ENCODE measurements at regions not wholly inside any gene's neighbourhood (a gene's known extent, or its start where the extent isn't known, plus 50 kb on each side); places are given as distances from the start of the nearest gene placed in this dataset.
A peak's percentile ranks its signal among the peaks of the same experiment; 100 is the strongest.

- ATAC-seq, result no peak
- no peak for DNase-seq (ENCODE audit: low spot score)
- intact Hi-C loops (cut with DNase I), result no loop called here
Measured at GRCh38 chr12:58242796-58243630, 301.6 kb downstream of the ATP23 start.

GRCh38 chr12:58247633-58248032, 306.3 kb downstream of the ATP23 start:
- ATAC-seq, result no peak
- intact Hi-C loops (cut with DNase I), result no loop called here

GRCh38 chr12:58248599-58248998, 307.2 kb downstream of the ATP23 start:
- DNase-seq (ENCODE audit: low spot score) (no peak), ATAC-seq (no peak)
- intact Hi-C loops (cut with DNase I), result no loop called here

More at GRCh38 chr12:58247633-58248032, 306.3 kb downstream of the ATP23 start:
- no peak for DNase-seq (ENCODE audit: low spot score)

GRCh38 chr12:58249610-58250009, 308.2 kb downstream of the ATP23 start:
- DNase-seq (ENCODE audit: low spot score), result no peak
- ATAC-seq, result peak; percentile 22
- intact Hi-C loops (cut with DNase I), result no loop called here

GRCh38 chr12:58250077-58250476, 308.7 kb downstream of the ATP23 start:
- intact Hi-C loops (cut with DNase I), result no loop called here
- DNase-seq (ENCODE audit: low spot score) (no peak), ATAC-seq (no peak)

- intact Hi-C loops (cut with DNase I), result no loop called here
- DNase-seq (ENCODE audit: low spot score), result no peak
- no peak for ATAC-seq
Measured at GRCh38 chr12:58252914-58253313, 311.5 kb downstream of the ATP23 start.

- intact Hi-C loops (cut with DNase I), result no loop called here
- DNase-seq (ENCODE audit: low spot score), result no peak
- no peak for ATAC-seq
Measured at GRCh38 chr12:58253663-58254062, 312.3 kb downstream of the ATP23 start.

- intact Hi-C loops (cut with DNase I), result no loop called here
- DNase-seq (ENCODE audit: low spot score), result no peak
- ATAC-seq, result no peak
Measured at GRCh38 chr12:58254463-58255100, 313.2 kb downstream of the ATP23 start.

GRCh38 chr12:58262796-58263195, 321.4 kb downstream of the ATP23 start:
- DNase-seq (ENCODE audit: low spot score) (no peak), ATAC-seq (no peak)
- intact Hi-C loops (cut with DNase I), result no loop called here

GRCh38 chr12:58263816-58264215, 322.4 kb downstream of the ATP23 start:
- ATAC-seq (no peak), DNase-seq (ENCODE audit: low spot score) (no peak)
- intact Hi-C loops (cut with DNase I), result no loop called here

- DNase-seq (ENCODE audit: low spot score), result no peak
- ATAC-seq, result no peak
- intact Hi-C loops (cut with DNase I), result no loop called here
Measured at GRCh38 chr12:58268069-58268468, 326.7 kb downstream of the ATP23 start.

- intact Hi-C loops (cut with DNase I), result no loop called here
- DNase-seq (ENCODE audit: low spot score) (no peak), ATAC-seq (no peak)
Measured at GRCh38 chr12:58269476-58269875, 328.1 kb downstream of the ATP23 start.

GRCh38 chr12:58270966-58271705, 329.8 kb downstream of the ATP23 start:
- intact Hi-C loops (cut with DNase I), result no loop called here
- ATAC-seq (no peak), DNase-seq (ENCODE audit: low spot score) (no peak)

- intact Hi-C loops (cut with DNase I), result no loop called here
- ATAC-seq, result no peak
Measured at GRCh38 chr12:58272461-58272860, 331.1 kb downstream of the ATP23 start.

GRCh38 chr12:58277231-58277630, 335.9 kb downstream of the ATP23 start:
- intact Hi-C loops (cut with DNase I), result no loop called here
- ATAC-seq (no peak), DNase-seq (ENCODE audit: low spot score) (no peak)

More at GRCh38 chr12:58272461-58272860, 331.1 kb downstream of the ATP23 start:
- no peak for DNase-seq (ENCODE audit: low spot score)

- DNase-seq (ENCODE audit: low spot score), result no peak
- ATAC-seq, result no peak
- intact Hi-C loops (cut with DNase I), result no loop called here
Measured at GRCh38 chr12:58283553-58283952, 342.2 kb downstream of the ATP23 start.

- intact Hi-C loops (cut with DNase I), result no loop called here
- DNase-seq (ENCODE audit: low spot score) (no peak), ATAC-seq (no peak)
Measured at GRCh38 chr12:58285551-58285950, 344.2 kb downstream of the ATP23 start.

- DNase-seq (ENCODE audit: low spot score), result no peak
Measured at GRCh38 chr12:58286353-58286752, 345.0 kb downstream of the ATP23 start.

GRCh38 chr12:58288190-58288589, 346.8 kb downstream of the ATP23 start:
- no peak for ATAC-seq
- intact Hi-C loops (cut with DNase I), result no loop called here
- no peak for DNase-seq (ENCODE audit: low spot score)

More at GRCh38 chr12:58286353-58286752, 345.0 kb downstream of the ATP23 start:
- intact Hi-C loops (cut with DNase I), result no loop called here
- no peak for ATAC-seq

GRCh38 chr12:58291106-58291505, 349.7 kb downstream of the ATP23 start:
- ATAC-seq (no peak), DNase-seq (ENCODE audit: low spot score) (no peak)
- intact Hi-C loops (cut with DNase I), result no loop called here
